HG02588 (cell line): ENCODE measurements at regions not wholly inside any gene's neighbourhood (a gene's known extent, or its start where the extent isn't known, plus 50 kb on each side); places are given as distances from the start of the nearest gene placed in this dataset.
"Not testable (repeated sequence)": the region's sequence is repeated elsewhere in the genome, so short reads cannot be mapped to it uniquely, and the experiment has no call there.

Experiments used
- ATAC-seq: cut with Tn5 transposase; IDR thresholded peaks from one replicate; pipeline ENCODE4 v1.9.1; 2021; ENCODE audit warnings: mild to moderate bottlenecking, moderate library complexity; ENCODE audit not compliant: unreplicated experiment

DNA sequence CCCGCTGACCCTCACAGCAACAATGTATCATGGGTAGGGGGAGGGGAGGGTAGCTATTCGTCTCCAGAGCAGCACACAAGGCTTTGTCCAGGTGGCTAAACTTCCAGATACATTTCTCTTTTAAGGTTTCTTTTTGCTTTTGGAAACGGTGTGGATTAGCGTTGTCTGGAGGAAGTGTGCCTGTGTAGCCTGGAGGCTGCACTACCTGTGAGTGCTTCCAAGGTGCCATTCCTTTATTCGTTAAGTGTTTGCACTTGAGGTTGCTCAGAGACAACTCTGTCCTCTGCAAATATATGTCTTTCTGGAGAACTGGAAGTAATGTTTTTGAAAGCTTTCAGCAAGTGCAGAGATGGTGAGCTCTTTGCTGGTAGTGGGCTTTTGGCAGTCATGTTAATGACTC lies 53.1 kb downstream of the HSFY1 start:
- ATAC-seq, result not testable (repeated sequence)

DNA sequence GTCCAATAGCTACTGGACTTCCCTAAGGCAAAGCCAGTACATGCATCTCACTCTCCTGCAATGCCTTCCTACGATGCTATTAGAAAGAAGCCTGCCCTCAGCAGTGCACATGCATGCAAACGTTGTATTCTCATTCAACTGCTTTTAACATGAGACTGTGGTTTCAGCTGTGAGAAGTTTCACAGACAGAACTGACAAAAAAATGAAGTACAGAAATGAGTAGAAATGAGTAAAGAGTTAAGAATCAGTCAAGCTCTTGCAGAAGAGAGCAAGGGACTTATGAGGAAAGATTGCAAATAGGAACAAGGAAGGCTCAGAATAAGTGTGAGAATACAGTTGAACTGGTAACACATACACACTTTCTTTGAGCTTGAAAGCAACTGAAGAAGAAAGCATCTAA lies 54.8 kb downstream of the HSFY1 start:
- peak; percentile 92 for ATAC-seq

DNA sequence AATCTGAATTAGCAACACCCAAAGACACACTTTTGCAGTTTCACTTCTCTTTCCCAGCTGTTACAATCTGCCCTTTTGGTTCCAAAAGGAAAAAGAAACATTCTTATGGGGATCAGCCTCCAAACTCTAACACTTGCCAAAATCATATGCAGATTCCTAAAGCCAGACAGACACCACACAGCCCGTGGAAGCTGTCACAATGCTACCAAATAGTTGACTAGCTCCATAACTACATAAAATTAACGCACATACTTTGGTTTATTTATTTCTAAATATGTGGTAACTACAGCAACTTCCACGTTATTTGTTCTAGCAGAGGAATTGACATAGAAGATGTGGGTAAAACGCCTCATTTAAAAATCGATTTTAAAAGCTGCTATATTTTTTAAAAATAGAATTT lies 59.7 kb downstream of the HSFY1 start:
- ATAC-seq, result not testable (repeated sequence)

DNA sequence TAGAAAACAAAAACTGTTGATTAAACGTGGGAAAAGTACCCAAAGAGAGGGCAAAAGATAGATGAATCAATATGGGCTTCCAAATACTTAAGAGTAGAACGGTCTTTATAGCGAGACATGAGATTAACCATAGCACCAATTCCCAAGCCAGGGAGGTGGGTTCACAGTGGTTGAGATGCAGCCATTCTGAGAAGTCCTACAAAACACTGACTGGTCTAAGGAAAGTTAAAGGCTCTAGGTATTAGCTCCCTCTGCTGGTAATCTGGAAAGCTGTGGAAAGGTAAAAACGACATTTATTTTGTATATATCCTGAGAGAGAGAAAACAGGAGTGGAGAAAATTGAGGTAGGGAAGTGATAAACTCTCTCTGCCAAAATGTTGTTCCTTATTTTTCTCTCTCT lies 61.7 kb downstream of the HSFY1 start:
- ATAC-seq, result not testable (repeated sequence)

DNA sequence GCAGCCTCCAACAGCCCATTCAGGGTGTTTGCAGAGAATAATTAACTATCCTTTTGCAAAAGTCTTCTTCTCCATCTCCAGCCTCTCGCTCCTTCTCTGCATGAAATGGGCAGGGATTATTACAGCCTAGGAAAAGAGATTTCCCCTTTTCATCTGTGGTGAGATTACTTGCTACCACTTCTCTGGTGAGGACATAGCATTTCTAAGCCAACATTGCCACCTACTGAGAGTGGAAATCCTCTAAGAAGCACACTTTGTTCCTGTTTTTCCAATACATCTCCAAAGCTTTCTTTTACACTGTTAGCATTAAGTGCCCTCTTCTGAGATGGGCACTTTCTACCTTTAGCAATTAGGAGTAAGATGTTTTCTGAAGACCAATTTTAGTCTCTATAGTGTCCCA lies 69.3 kb downstream of the HSFY1 start:
- ATAC-seq, result not testable (repeated sequence)

DNA sequence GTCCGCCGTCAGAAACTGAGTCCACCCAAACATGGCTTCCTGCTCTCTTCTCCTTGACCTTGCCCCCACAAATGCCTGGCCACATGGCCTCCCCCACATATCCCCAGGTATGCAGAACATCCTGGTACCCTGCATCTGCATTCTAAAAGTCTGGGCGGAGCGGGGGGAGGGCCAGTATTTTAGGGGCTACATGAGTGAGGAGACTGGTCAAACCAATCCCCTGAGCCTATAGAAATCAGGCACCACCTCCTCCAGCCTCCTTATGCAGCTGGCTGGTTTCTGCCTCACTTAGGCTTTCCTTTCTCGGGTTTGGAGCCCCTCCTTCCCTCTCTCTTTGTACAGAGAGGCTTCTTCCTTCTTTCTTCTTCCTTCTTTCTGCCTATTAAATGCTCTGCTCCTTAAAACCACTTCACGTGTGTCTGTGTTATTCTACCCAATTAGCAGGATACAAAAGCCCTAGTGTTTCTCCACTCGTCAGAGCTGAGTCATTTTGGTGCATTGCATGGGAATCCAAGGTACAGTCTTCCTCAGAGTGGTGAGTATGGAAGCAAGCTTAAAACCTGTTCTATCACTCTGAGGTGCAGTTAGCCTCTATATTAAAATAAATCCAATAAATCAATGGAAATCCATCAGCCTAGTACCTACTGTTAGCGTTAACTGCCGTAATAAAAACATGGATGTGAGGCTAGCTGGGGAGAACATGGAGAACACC lies 83.4 kb downstream of the HSFY1 start:
- ATAC-seq, result not testable (repeated sequence)

DNA sequence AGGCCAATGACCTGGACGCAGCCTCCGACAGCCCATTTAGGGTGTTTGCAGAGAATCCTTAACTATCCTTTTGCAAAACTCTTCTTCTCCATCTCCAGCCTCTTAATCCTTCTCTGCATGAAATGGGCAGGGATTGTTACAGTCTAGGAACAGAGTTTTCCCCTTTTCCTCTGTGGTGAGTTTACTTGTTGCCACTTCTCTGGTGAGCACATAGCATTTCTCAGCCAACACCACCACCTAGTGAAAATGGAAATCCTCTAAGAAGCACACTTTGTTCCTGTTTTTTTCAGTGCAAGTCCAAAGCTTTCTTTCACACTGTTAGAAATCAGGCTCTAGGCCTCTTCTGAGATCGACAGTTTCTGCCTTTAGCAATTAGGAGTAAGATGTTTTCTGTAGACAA lies 84.1 kb downstream of the HSFY1 start:
- ATAC-seq, result not testable (repeated sequence)

DNA sequence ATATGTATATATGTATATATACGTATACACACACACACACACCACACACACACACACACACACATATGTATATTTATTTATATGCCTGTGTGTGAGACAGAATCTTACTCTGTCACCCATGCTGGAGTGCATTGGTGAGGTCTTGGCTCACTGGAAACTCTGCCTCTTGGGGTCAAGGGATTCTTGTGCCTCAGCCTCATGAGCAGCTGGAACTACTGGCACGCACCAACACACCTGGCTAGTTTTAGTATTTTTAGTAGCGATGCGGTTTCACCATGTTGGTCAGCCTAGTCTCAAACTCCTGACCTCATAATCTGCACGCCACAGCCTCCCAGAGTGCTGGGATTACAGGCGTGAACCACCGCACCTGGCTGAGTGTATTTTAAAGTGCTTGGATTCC lies 85.1 kb downstream of the HSFY1 start:
- ATAC-seq, result not testable (repeated sequence)

DNA sequence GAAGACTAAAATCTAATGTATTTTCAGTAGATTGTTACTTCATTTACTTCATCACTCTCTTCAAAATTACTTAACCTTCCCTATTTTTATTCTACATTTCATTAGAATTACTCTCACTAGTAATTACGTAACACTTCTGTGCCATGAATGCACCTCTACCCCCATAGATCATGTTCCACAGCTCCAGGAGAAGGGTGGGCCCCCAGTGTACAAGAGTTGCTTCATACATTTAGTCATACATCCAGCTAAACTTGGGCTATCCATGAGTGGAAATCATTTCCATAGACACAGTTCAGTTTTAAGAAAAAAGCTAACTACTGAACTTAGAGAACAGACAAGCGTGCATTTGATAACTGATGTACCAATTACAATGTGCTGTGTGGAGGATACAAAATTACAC lies 104.2 kb downstream of the HSFY1 start:
- ATAC-seq, result no peak

DNA sequence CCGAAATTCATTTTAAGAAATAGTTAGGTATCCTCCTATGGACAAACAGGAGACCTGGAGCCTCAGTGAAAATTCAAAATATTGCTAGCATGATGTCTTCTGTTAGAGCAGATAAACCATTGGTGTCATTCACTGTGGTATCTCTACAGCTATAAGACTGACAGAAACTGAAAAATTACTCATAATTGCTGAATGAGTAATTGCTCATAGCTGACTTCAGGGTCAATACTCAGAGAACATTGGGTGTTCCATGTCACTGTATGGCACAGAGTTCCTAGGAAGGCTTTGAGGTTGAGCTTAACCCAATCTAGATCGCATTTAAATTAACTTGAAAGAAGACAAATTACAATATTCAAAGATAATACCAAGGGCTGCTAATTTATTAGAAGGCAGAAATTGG lies 109.0 kb downstream of the HSFY2 start:
- no peak for ATAC-seq

DNA sequence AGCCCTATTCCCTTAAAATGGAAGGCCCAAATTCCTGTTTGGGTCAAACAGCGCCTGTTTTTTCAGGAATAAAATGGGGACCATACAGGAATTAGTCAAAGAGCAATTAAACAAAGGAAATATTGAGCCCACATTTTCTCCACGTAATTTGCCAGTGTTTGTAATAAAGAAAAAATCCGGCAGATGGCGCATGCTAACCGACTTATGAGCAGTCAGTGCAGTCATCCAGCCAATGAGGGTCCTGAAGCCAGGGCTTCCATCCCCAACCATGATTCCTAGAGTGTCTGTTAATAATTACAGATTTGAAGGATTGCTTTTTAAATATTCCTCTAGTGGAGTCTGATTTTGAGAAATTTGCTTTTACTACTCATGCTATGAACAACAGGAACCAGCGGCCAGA lies 103.7 kb downstream of the HSFY2 start:
- ATAC-seq, result no peak

DNA sequence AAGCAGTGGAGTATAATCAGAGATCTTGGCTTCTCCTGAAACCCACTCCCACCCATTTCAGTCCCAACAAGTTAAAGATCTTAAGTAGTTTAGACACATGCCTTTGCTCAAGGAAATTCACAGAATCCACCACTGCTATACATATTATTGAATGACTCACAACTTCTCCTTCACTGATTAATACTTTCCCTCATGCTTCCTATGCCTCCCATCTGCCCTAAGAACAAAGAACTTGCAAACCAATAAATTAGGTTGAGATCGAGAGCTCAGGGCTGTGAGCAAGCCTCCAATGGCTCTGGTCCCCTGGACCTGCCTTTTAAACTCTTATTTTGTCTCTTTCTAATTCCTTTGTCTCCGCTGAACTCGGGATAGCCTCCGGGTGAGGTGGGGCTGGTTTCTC lies 101.6 kb downstream of the HSFY2 start:
- ATAC-seq, result no peak

DNA sequence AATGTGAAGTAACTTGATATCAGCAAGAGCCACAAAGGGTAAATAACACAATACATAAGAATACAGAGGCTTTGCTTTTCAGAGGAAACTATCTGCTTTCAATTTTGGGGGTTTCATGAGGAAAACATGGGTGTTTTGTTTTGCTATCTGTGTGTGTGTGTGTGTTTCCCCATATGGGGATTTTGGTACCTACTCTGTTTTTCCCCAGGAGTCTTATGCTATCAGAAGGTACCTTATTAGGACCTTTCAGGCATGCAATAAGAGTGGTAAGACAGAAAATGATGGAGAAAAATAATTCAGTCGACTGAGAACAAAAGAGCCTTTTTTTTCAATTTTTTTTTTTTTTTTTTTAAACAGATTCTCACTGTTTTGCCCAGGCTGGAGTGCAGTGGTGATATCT lies 87.5 kb downstream of the HSFY2 start:
- ATAC-seq, result not testable (repeated sequence)

DNA sequence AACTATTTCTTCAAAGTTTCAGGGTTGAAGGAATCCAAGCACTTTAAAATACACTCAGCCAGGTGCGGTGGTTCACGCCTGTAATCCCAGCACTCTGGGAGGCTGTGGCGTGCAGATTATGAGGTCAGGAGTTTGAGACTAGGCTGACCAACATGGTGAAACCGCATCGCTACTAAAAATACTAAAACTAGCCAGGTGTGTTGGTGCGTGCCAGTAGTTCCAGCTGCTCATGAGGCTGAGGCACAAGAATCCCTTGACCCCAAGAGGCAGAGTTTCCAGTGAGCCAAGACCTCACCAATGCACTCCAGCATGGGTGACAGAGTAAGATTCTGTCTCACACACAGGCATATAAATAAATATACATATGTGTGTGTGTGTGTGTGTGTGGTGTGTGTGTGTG lies 85.2 kb downstream of the HSFY2 start:
- ATAC-seq, result not testable (repeated sequence)

DNA sequence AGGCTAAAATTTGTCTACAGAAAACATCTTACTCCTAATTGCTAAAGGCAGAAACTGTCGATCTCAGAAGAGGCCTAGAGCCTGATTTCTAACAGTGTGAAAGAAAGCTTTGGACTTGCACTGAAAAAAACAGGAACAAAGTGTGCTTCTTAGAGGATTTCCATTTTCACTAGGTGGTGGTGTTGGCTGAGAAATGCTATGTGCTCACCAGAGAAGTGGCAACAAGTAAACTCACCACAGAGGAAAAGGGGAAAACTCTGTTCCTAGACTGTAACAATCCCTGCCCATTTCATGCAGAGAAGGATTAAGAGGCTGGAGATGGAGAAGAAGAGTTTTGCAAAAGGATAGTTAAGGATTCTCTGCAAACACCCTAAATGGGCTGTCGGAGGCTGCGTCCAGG lies 84.1 kb downstream of the HSFY2 start:
- not testable (repeated sequence) for ATAC-seq

DNA sequence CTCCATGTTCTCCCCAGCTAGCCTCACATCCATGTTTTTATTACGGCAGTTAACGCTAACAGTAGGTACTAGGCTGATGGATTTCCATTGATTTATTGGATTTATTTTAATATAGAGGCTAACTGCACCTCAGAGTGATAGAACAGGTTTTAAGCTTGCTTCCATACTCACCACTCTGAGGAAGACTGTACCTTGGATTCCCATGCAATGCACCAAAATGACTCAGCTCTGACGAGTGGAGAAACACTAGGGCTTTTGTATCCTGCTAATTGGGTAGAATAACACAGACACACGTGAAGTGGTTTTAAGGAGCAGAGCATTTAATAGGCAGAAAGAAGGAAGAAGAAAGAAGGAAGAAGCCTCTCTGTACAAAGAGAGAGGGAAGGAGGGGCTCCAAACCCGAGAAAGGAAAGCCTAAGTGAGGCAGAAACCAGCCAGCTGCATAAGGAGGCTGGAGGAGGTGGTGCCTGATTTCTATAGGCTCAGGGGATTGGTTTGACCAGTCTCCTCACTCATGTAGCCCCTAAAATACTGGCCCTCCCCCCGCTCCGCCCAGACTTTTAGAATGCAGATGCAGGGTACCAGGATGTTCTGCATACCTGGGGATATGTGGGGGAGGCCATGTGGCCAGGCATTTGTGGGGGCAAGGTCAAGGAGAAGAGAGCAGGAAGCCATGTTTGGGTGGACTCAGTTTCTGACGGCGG lies 83.5 kb downstream of the HSFY2 start:
- ATAC-seq, result not testable (repeated sequence)

DNA sequence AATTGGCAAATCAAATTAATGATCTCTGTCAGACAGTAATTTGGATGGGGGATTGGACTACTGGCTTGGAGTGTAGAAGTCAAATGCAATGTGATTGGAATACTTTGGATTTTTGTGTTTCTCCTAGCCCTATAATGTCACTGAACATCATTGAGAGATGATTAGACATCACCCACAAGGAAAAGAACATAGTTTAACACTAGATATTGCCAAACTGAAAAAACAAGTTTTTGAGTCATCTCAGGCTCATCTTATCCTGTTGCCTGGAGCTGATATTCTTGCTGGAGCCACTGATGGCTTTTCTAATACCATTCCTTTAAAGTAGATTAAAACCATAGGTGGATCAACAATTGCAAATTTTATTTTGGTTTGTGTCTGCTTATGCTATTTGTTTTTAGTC lies 76.7 kb downstream of the HSFY2 start:
- ATAC-seq, result not testable (repeated sequence)

DNA sequence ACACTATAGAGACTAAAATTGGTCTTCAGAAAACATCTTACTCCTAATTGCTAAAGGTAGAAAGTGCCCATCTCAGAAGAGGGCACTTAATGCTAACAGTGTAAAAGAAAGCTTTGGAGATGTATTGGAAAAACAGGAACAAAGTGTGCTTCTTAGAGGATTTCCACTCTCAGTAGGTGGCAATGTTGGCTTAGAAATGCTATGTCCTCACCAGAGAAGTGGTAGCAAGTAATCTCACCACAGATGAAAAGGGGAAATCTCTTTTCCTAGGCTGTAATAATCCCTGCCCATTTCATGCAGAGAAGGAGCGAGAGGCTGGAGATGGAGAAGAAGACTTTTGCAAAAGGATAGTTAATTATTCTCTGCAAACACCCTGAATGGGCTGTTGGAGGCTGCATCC lies 69.3 kb downstream of the HSFY2 start:
- ATAC-seq, result not testable (repeated sequence)

DNA sequence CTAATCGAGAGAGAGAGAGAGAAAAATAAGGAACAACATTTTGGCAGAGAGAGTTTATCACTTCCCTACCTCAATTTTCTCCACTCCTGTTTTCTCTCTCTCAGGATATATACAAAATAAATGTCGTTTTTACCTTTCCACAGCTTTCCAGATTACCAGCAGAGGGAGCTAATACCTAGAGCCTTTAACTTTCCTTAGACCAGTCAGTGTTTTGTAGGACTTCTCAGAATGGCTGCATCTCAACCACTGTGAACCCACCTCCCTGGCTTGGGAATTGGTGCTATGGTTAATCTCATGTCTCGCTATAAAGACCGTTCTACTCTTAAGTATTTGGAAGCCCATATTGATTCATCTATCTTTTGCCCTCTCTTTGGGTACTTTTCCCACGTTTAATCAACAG lies 61.8 kb downstream of the HSFY2 start:
- not testable (repeated sequence) for ATAC-seq

DNA sequence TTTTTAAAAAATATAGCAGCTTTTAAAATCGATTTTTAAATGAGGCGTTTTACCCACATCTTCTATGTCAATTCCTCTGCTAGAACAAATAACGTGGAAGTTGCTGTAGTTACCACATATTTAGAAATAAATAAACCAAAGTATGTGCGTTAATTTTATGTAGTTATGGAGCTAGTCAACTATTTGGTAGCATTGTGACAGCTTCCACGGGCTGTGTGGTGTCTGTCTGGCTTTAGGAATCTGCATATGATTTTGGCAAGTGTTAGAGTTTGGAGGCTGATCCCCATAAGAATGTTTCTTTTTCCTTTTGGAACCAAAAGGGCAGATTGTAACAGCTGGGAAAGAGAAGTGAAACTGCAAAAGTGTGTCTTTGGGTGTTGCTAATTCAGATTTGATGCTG lies 59.8 kb downstream of the HSFY2 start:
- not testable (repeated sequence) for ATAC-seq

DNA sequence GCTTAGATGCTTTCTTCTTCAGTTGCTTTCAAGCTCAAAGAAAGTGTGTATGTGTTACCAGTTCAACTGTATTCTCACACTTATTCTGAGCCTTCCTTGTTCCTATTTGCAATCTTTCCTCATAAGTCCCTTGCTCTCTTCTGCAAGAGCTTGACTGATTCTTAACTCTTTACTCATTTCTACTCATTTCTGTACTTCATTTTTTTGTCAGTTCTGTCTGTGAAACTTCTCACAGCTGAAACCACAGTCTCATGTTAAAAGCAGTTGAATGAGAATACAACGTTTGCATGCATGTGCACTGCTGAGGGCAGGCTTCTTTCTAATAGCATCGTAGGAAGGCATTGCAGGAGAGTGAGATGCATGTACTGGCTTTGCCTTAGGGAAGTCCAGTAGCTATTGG lies 54.8 kb downstream of the HSFY2 start:
- peak; percentile 93 for ATAC-seq

DNA sequence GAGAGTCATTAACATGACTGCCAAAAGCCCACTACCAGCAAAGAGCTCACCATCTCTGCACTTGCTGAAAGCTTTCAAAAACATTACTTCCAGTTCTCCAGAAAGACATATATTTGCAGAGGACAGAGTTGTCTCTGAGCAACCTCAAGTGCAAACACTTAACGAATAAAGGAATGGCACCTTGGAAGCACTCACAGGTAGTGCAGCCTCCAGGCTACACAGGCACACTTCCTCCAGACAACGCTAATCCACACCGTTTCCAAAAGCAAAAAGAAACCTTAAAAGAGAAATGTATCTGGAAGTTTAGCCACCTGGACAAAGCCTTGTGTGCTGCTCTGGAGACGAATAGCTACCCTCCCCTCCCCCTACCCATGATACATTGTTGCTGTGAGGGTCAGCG lies 53.1 kb downstream of the HSFY2 start:
- not testable (repeated sequence) for ATAC-seq
